B cell (primary cell): ENCODE measurements at regions not wholly inside any gene's neighbourhood (a gene's known extent, or its start where the extent isn't known, plus 50 kb on each side); places are given as distances from the start of the nearest gene placed in this dataset.

Experiments used
- ATAC-seq: fragments of 200-7000 bp; cut with Tn5 transposase; one replicate; pipeline ENCODE4 v1.10.0; 2021; ENCODE audit warnings: low read depth, mild to moderate bottlenecking, moderate number of reproducible peaks, moderate library complexity
- CTCF ChIA-PET: fragments of 350-600 bp; sonication (Branson Sonifier 250); formaldehyde crosslinking; loops from one replicate; lab custom pipeline; 2021; ENCODE audit warnings: antibody characterized with exemption, inconsistent platforms; lab: Charles Lee
- POLR2A ChIA-PET: fragments of 350-600 bp; sonication (Branson Sonifier 250); formaldehyde crosslinking; loops from one replicate; lab custom pipeline; 2021; ENCODE audit warnings: antibody characterized with exemption; lab: Charles Lee
- DNase-seq: peaks from one replicate; pipeline ENCODE4 v3.0.0; 2013
- H2AFZ ChIP-seq: 2 replicates; pipeline ENCODE4 v1.6.1; 2012; ENCODE audit warnings: mild to moderate bottlenecking, low read depth, low read length; ENCODE audit not compliant: insufficient read depth, poor library complexity, severe bottlenecking
- H3K27ac ChIP-seq, 2 donors: 1 replicate in 1 of 2; 2 replicates in 1 of 2; pipeline ENCODE4 v1.5.1; 2012 to 2013; ENCODE audit warnings: low read length in 2 of 2, mild to moderate bottlenecking in 2 of 2, moderate library complexity in 1 of 2
- H3K27me3 ChIP-seq, 4 experiments: fragments of 200-600 bp in 1 of 4; sonication (generic) in 1 of 4; replicated peaks in 1 of 4; 1 replicate in 2 of 4; 2 replicates in 2 of 4; pipeline versions ENCODE4 v1.6.1 to v1.7.0; 2013 to 2016; ENCODE audit warnings: low read length in 3 of 4, mild to moderate bottlenecking in 2 of 4, mixed read lengths in 1 of 4, moderate library complexity in 1 of 4; ENCODE audit not compliant: insufficient read depth in 4 of 4, control insufficient read depth in 3 of 4; ENCODE audit errors: control extremely low read depth in 1 of 4
- H3K36me3 ChIP-seq, 2 experiments: replicated peaks in 1 of 2; 1 replicate in 1 of 2; 2 replicates in 1 of 2; pipeline versions ENCODE4 v1.6.1 to v1.7.1; 2013; ENCODE audit warnings: low read length in 1 of 2; ENCODE audit not compliant: insufficient read depth in 2 of 2, control insufficient read depth in 1 of 2; ENCODE audit errors: control extremely low read depth in 1 of 2, extremely low read depth in 1 of 2
- H3K4me1 ChIP-seq, 2 donors: fragments of 200-600 bp in 1 of 2; sonication (generic) in 1 of 2; 1 replicate in 1 of 2; 2 replicates in 1 of 2; pipeline versions ENCODE4 v1.5.1 to v1.6.1; 2013 to 2017; ENCODE audit warnings: low read length in 2 of 2; ENCODE audit not compliant: control insufficient read depth in 2 of 2, insufficient read depth in 2 of 2
- H3K4me2 ChIP-seq: replicated peaks from 2 replicates; pipeline ENCODE3; 2012; ENCODE audit warnings: mild to moderate bottlenecking, low read depth, low read length; ENCODE audit not compliant: poor library complexity, severe bottlenecking
- H3K4me3 ChIP-seq, 5 experiments: fragments of 200-600 bp in 1 of 5; sonication (generic) in 1 of 5; 1 replicate in 3 of 5; 2 replicates in 2 of 5; pipeline versions ENCODE4 v1.5.1 to v1.7.0; 2011 to 2016; ENCODE audit warnings: low read length in 4 of 5, mild to moderate bottlenecking in 4 of 5, low read depth in 2 of 5, control low read depth in 1 of 5, moderate library complexity in 1 of 5; ENCODE audit not compliant: insufficient read depth in 1 of 5; ENCODE audit errors: control extremely low read depth in 1 of 5, extremely low read depth in 1 of 5
- H3K79me2 ChIP-seq: fragments of 200-600 bp; sonication (generic); one replicate; pipeline ENCODE4 v1.6.0; 2016; ENCODE audit warnings: low read length; ENCODE audit not compliant: control insufficient read depth, insufficient read depth
- H3K9ac ChIP-seq: fragments of 200-600 bp; sonication (generic); 2 replicates; pipeline ENCODE4 v1.6.1; 2017; ENCODE audit warnings: mild to moderate bottlenecking, low read length, moderate library complexity
- H3K9me3 ChIP-seq, 3 donors: one replicate each; pipeline versions ENCODE4 v1.6.1 to v1.7.1; 2013; ENCODE audit warnings: low read length in 2 of 3; ENCODE audit not compliant: control insufficient read depth in 2 of 3, insufficient read depth in 1 of 3; ENCODE audit errors: control extremely low read depth in 1 of 3
- H4K20me1 ChIP-seq: 2 replicates; pipeline ENCODE4 v1.6.0; 2012; ENCODE audit warnings: mild to moderate bottlenecking, low read length; ENCODE audit not compliant: insufficient read depth, control insufficient read depth, poor library complexity, severe bottlenecking
- H3K27ac Mint-ChIP-seq: one replicate; pipeline ENCODE4 v1.8.0; 2021; ENCODE audit warnings: mixed read lengths
- H3K27me3 Mint-ChIP-seq: one replicate; pipeline ENCODE4 v1.8.0; 2021; ENCODE audit warnings: mixed read lengths
- H3K4me1 Mint-ChIP-seq: one replicate; pipeline ENCODE4 v1.8.0; 2021; ENCODE audit warnings: mixed read lengths
- H3K4me3 Mint-ChIP-seq: one replicate; pipeline ENCODE4 v1.8.0; 2021; ENCODE audit warnings: mixed read lengths
- H3K9me3 Mint-ChIP-seq: one replicate; pipeline ENCODE4 v1.8.0; 2022; ENCODE audit warnings: mixed read lengths; ENCODE audit not compliant: insufficient read depth
- EZH2 ChIP-seq: IDR thresholded peaks from 2 replicates; pipeline ENCODE4 v1.6.1; 2012; ENCODE audit warnings: borderline replicate concordance, low read depth, mild to moderate bottlenecking, moderate library complexity, low read length; ENCODE audit not compliant: insufficient read depth, poor library complexity, severe bottlenecking
- WGBS: methylation state at CpG from one replicate; pipeline ENCODE4 v1.1.5; 2013; ENCODE audit warnings: missing lambda C conversion rate; ENCODE audit not compliant: insufficient coverage; 5-methylcytosine and 5-hydroxymethylcytosine counted together
- intact Hi-C: fragments of 100-400 bp; cut with micrococcal nuclease; formaldehyde crosslinking; loops from one replicate; pipeline ENCODE4 v1.10.0; 2022
- TF ChIP-seq, protein P1 (sequence below): fragments of 200-600 bp; IDR thresholded peaks from one replicate; pipeline ENCODE4 v1.8.0; 2022; ENCODE audit warnings: antibody characterized with exemption, mild to moderate bottlenecking

GRCh38 chr9:7509576-7510145 is 289.9 kb downstream of the DMAC1 start:
- Histone ChIP-seq H3K9me3 (no peaks in the 10 kb centered on the region), H3K4me1 (no peaks in the 10 kb centered on the region), H4K20me1 (no peaks in the 10 kb centered on the region), H3K27me3 (no peaks in the 10 kb centered on the region), H3K27ac (no peak overlapping the region), H3K79me2 (no peaks in the 10 kb centered on the region), H3K4me3 (no peak overlapping the region), H3K4me2 (no peak overlapping the region), H3K9ac (no peak overlapping the region), H3K36me3 (no peaks in the 10 kb centered on the region), H2AFZ (no peak overlapping the region)
- H3K27ac Mint-ChIP-seq: no peak overlapping the region
- no peaks in the 10 kb centered on the region for H3K9me3 Mint-ChIP-seq
- CTCF ChIA-PET: no interaction called here
- no peaks in the 10 kb centered on the region for H3K4me1 Mint-ChIP-seq
- WGBS: no CpG with 5 or more reads among the region's 7 CpGs
- H3K4me3 Mint-ChIP-seq: no peak overlapping the region
- peaks cover 4% of the 10 kb centered on the region for H3K27me3 Mint-ChIP-seq
- ATAC-seq (no peak), DNase-seq (no peak)
- POLR2A ChIA-PET: no interaction called here
- intact Hi-C loops: no loop called here
- TF ChIP-seq, protein P1, sequence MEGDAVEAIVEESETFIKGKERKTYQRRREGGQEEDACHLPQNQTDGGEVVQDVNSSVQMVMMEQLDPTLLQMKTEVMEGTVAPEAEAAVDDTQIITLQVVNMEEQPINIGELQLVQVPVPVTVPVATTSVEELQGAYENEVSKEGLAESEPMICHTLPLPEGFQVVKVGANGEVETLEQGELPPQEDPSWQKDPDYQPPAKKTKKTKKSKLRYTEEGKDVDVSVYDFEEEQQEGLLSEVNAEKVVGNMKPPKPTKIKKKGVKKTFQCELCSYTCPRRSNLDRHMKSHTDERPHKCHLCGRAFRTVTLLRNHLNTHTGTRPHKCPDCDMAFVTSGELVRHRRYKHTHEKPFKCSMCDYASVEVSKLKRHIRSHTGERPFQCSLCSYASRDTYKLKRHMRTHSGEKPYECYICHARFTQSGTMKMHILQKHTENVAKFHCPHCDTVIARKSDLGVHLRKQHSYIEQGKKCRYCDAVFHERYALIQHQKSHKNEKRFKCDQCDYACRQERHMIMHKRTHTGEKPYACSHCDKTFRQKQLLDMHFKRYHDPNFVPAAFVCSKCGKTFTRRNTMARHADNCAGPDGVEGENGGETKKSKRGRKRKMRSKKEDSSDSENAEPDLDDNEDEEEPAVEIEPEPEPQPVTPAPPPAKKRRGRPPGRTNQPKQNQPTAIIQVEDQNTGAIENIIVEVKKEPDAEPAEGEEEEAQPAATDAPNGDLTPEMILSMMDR: no peak
- TF ChIP-seq EZH2: no peak

- TF ChIP-seq, protein P1: no peak
- no peak for TF ChIP-seq EZH2
- Histone ChIP-seq H3K4me3 (no peak overlapping the region), H3K4me1 (no peaks in the 10 kb centered on the region), H3K9ac (no peak overlapping the region), H3K9me3 (no peaks in the 10 kb centered on the region), H3K36me3 (no peaks in the 10 kb centered on the region), H3K79me2 (no peaks in the 10 kb centered on the region), H3K27me3 (peaks cover 0 to 2% (median 0%) of the 10 kb centered on the region in 4 experiments), H2AFZ (no peak overlapping the region), H3K4me2 (no peak overlapping the region), H3K27ac (no peak overlapping the region), H4K20me1 (no peaks in the 10 kb centered on the region)
- CTCF ChIA-PET: no interaction called here
- no peak for ATAC-seq
- no peaks in the 10 kb centered on the region for H3K4me1 Mint-ChIP-seq
- no peak overlapping the region for H3K27ac Mint-ChIP-seq
- intact Hi-C loops: no loop called here
- POLR2A ChIA-PET: no interaction called here
- no CpG with 5 or more reads among the region's 1 CpG for WGBS
- no peak for DNase-seq
- no peaks in the 10 kb centered on the region for H3K9me3 Mint-ChIP-seq
- H3K27me3 Mint-ChIP-seq: peaks cover 4% of the 10 kb centered on the region
- H3K4me3 Mint-ChIP-seq: no peak overlapping the region
Measured at GRCh38 chr9:7508516-7508915, 291.1 kb downstream of the DMAC1 start.
